ENCODE measurements at regions not wholly inside any gene's neighbourhood (a gene's known extent, or its start where the extent isn't known, plus 50 kb on each side); places are given as distances from the start of the nearest gene placed in this dataset.
"Not testable (repeated sequence)": the region's sequence is repeated elsewhere in the genome, so short reads cannot be mapped to it uniquely, and the experiment has no call there.

DNA sequence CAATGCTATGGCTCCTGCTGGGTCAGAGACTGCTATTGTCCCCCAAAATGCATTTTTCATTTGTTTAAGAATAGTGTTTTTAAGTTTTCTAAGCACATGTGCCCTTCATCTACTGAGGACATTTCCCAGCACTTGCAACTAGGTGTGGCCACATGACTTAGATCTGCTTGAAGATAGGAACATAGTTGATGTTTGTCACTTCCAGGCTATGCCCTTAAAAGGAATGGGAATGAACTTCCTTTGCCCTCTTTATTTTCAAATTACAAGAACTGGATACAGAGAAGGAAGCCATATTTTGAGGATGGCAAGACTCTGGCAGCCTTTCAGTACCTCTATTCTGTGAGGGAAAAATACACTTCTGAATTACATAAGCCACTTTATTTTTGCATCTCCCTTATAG, 203.0 kb upstream of the TFAP2D start:
- no peak for DNase-seq

DNA sequence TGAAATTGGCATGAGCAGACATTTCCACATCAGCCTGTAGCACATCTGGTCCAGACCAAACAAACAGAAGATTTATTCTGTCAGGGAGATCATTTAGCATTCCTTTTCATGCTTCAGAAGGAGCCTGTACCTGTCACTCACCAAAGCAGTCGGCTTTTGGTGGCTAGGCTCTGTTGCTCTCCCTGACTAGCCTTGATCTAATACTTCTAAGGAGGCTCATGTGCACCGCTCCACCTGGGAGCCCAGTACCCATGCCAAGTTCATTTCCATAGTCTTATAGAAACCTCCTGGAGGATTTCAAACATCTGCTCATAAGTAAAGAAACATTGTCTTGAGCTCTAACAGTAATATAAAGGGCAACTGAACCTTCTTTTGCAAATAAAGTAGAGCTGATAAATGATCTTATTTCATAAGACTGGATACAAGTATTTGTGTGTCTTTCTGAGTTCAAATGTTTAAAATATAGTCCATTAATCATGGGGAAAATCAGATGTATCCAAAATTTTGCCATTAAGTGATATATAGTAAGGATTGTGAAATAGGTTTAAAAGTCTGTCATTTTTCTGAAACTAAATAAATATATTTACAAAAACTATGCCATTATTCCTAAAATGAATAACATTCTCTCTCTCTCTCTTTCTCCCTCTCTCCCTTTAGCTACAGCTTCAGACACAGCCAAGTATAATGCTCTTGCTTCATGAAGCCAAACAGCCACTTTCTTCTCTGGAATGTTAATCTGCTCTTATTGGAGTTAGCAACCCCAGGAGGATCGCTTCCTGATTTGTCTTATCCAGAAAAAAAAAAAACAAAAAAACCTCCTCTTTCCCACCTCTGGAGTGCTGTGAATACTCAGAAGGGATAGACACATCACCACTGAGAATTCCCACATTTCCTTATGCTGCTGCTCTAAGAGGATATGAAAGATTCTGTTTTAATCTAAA, 192.7 kb upstream of the TFAP2D start:
- DNase-seq: no peak

DNA sequence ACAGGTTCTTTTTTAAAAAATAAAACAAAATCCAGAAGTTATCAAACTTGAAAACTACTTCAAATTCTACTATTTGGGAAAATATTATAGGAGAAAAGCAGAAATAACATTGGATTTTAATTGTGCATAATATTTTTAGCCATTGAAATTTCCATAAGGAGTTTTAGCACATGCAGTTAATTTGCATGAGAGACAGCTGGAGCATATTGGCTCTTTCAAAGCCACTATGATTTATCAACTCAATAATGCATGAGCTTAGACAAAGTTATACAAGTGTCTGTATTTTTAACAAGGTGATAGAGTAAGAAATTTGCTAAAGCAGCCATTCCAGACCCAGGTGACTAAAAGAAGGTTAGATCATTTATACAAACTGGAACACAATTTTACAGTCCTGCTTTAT, 189.0 kb upstream of the TFAP2D start:
- DNase-seq: no peak

DNA sequence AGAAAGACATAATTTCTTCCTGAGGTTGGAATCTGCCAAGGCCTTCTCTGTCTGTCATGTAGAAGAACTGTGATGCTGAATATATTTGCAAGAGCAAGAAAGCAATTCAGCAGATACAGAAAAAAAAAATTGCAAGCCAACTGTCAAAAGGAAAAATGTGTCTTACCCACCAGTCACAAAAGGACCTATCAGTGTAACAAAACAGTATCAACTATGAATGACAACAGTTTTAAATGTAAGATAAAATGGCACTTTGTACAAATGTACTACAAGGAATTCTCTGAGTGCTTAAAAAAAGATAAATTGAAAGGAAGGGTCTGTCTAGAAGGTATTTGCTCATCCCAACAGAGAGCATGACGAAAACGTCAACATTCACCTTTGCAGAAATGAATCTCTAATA, 185.3 kb upstream of the TFAP2D start:
- no peak for DNase-seq

DNA sequence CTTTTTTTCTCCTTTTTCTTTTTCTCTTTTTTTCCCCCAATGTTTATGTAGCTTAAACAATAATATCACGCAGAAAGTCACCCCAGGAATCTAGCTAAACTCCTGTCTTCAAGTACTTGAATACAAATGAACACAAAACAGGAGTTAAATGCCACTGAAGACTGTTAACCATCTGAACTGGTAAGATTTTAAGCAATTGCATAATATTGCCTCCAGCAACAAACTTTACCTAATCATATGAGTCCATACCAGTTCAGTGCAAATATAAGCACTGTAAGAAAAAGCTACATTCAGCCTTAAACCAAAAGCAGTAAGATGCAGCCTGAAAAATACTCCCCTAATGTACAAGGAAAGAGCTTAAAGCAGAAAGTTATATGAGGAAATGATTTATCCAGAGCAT, 173.9 kb upstream of the TFAP2D start:
- no peak for DNase-seq

DNA sequence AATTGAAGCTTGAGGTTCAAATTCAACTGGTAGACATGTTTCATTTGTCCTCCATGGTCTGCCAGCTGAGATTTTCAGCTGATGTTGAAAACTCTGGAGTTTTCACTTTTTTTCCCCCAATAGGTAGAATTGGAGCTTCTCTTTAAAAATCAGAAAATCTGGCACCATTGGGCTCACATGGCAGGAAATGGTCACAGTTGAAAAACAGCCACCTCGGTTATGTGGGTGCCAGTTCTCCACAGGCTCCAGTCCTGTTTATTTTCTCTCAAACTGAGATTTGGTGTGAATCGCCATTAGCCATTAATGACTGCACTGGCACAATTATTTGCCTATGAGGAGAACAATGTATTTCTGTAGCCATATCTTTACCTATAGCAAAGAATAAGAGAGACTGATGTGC, 171.4 kb upstream of the TFAP2D start:
- DNase-seq: no peak

DNA sequence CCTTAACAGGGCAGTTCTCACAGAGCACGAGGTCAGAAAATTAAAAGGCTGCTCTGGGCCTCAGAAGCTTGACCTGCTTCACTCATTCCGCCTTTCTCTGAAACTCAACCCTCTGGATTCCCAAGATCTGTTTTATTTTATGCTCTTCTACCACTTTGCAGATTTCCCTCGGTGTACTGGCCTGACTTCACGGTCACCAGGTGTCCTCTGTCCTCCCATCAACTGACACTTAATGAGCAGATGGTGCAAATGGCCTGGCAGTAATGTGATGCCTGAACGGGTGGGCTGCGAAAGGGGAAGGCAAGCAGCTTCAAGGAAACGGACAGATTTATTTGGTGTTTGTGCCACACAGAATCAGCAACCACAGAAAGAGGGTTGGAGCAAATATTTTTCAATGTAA, 169.7 kb upstream of the TFAP2D start:
- peak; percentile 16 for DNase-seq

DNA sequence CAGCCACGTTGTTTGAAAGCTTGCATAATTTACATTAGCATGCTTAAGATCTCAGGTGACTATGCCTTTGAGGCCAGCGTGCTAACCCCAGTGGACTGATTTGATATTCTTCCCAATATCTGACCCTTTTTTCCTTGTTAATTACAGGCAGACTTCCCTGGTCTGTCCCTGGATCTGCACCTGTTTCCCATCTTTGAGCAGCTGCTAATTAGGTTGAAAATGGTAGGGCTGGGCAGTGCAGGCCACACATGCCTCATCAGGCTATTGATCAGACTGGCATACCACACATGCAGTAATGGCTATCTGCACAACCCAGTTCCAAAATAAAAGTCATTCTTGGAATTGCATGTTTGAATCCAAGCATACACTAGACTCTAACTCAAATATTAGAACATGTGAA, 164.3 kb upstream of the TFAP2D start:
- no peak for DNase-seq

DNA sequence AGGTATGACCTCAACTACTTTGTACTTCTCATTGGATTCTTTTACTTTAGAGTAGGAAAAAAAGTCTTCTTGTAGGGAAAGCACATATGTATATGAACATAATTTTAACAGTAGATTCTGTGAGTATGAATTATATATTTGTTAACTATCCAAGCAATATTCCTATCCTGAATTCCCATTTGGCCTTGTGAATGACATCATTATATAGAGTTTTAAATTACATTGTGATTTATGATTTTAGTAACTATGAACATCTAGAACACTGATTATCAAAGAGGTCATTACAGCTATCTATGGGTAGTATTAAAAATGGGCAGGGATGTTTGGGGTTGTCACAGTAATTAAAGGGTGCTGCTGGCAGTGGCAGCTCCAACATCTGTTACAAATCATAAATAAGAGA, 163.9 kb upstream of the TFAP2D start:
- no peak for DNase-seq

DNA sequence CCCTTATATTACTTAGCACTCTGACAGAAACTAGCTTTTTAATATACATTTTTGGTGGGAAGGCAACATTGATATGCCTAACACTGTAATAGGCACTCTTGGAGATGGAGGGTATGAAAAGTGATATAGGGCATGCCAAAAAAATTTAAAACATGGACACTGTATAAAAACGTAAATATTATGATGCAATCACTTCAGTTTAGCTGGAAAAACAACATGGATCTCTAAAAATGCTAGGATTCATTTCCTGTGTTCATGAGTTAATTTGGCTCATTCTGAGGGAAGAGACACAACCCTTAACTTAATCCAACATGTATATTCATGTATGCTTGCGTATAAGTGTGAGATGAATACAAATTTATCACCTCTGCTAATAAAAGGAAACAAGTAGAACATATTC, 157.3 kb upstream of the TFAP2D start:
- DNase-seq: no peak

DNA sequence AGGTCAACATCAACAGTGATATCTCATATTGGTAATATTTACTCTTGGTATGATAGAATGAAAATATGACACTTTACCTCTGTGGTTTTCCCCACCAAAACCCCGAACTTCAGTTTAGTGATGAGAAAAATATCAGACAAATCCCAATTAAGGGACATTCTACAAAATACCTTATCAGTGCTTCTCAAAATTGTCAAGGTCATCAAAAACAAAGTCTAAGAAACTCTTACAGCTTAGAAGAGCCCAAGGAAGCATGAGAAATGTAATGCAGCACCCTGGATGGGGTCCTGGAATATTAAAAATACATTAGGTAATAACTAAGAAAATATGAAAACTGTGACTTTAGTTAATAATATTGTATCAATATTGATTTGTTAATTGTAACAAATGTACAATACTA, 148.3 kb upstream of the TFAP2D start:
- no peak for DNase-seq

DNA sequence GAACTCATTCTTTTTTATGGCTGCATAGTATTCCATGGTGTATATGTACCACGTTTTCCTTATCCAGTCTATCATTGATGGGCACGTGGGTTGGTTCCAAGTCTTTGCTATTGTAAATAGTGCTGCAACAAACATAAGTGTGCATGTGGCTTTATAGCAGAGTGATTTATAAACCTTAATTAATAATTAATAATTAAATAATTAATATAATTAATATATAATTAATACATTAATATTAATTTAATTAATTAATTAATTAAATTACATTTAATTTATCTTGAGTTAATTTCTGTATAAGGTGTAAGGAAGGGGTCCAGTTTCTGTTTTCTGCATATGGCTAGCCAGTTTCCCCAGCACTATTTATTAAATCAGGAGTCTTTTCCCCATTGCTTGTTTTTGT, 142.1 kb upstream of the TFAP2D start:
- not testable (repeated sequence) for DNase-seq

DNA sequence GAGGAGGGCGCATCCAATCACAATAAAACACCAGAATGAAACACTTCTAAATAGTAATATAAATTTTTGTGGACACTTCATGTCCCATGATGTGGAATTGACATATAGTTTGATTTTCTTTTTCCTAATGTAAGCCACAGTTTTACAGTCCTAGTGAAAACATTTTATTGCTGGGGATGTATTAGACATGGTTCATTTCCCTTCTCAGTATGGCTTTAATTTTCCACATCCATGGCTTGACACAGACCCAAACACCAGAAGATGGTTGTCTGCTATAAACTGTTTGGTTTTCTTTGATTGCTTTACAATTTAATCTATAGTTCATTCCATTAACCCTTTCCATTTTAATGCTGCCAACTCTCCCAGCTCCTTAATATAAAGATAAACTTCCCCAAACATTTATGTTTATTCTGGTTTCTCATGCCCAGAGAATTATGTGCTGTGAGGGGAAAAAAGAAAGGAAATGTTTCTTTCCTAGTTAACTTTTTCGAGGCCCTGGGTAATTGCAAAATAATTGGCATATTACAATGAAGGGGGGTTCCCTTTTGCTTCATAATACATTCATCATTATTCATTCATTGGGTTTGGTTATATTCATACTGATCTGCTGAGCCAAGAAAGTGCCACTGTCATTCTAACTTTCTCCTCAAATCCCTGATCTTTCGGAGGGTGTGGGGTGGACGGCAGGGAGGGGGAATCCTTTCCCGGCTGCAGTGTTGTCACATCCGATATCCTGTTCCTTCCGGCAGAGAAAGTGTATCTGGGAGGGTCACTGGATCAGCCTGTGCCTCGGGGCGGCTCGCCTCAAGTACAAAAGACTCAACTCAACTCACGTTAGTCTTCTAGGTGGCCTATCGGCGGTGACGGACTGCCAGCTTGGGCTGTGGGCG, 127.6 kb upstream of the TFAP2D start:
- DNase-seq: no peak

DNA sequence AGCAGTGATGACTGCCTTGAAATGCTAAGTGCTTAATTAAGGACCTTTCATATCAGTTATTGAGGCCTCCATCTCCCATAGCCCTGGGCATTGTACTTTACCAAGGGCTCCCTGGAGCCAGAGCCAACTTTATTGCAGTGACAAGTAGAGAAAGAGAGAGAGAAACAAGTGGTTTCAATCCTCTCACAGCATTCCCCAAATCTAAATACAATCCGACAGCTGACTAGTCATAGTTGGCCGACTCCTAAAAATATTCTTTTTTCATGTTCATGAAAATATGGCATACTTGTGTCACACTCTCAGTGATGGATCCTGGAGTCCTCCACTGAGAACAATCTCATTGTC, 127.0 kb upstream of the TFAP2D start:
- DNase-seq: no peak

DNA sequence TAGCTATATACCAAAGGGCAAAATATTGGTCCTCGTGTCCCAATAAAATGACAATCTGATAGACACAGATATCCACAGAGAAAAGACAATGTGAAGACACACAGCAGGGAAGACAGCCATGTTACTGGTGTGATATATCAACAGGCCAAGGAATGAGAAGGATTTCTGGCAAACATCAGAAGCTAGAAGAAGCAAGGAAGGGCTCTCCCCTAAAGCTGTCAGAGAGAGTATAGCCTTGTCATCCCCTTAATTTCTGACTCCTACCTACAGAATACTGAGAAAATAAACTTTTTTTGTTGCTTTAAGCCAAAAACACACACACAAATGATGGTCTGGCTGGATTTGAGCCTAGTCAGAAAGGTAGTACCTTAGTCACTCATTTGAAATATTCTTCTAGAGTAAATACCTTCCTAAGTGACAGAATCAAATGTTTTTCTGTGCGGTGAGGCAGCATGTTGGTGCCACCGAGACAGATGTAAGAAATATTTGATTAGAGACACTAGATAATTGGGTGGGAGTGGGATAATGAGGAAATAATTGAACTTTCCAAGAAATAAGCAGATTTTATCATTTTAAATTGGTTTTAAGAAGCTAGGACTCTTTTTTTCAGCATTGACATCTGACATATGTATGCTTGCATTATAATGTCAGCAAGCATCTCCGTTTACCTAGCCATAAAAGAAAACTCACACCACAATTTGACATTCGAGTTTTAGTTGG, 123.4 kb upstream of the TFAP2D start:
- DNase-seq: no peak

DNA sequence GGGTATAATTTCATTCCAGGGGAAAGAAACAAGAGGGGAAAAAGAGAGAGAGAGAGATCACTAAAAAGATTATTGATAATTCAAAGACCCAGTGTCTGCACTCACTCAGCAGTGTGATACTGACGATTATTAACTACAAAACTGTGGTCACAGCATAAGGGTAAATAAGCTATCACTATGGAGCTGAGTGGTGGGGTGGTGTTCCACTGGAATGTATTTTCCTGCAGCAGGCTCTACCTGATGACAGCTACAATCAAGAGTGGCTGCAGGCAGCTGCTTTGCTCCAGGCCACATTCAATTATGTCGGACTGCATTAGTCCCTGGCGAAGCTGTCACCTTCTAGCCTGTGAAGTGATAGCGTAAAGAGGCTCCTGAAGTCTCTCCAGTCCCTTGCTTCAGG, 122.2 kb upstream of the TFAP2D start:
- no peak for DNase-seq

DNA sequence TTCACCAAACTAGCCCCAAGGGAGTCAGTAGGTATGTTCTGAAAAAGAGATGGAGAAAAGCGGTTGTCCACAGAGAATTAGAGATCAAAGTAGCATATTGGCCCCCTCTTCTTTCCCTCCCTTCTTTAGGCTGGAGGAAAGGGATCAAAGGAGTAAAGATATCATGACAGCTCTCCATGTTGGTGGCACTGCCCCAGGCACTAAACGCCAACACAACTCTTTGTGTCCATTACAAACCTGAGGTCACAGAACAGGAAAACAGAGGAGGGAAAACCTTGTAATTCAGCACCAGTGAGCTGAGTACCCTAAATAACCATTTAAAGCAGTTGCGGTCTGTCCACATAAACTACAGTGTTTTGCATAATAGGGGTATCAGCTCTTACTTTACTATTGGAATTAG, 113.0 kb upstream of the TFAP2D start:
- DNase-seq: no peak

DNA sequence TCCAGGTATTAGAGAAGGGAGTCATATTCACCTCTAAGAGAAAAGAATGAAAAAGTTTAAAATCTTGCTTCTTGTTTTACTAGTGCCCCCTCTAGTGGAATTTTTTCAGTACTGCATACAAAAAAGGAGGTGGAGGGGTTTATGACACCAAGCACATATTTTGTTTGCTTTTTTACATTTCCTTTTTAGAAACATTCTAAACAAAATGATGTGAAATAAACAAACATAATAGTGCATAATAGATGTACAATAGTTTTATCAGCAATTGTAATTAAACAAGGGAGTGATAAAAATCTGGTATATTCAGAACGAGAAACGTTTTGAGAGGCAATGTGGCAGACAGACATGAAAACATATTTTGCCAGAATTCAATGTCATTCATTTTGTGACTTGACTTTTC, 111.0 kb upstream of the TFAP2D start:
- no peak for DNase-seq

DNA sequence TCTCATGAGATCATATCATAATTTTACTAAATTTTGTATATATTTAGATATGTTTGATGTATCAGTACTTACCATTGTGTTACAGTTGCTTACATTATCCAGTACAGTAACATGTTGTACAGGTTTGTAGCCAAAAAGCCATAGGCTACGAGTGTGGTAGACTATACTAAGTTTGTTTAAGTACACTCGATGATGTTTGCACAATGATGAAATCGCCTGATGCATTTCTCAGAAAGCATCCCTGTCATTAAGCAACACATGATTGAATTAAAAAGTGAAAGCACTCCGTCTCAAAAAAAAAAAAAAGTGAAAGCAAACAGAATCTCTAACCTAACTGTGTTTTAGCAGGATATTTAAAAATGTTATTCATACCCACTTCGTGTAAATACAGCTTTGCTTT, 104.9 kb upstream of the TFAP2D start:
- no peak for DNase-seq

DNA sequence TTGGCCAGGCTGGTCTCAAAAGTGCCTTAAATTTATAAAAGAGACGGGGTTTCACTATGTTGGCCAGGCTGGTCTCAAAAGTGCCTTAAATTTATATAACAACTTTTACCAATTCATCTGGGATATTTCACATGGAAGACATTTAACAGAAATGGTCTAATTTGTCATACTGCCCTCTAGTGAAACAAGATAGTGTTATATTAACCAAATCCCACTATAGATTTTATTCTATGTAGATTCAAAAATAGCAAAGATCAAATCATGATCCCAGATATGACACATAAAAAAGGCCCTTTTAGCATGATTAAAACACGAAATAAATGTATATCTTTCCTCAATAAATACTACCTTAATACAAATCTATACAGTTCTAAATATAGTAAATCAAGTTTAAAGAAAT, 102.8 kb upstream of the TFAP2D start:
- DNase-seq: no peak

DNA sequence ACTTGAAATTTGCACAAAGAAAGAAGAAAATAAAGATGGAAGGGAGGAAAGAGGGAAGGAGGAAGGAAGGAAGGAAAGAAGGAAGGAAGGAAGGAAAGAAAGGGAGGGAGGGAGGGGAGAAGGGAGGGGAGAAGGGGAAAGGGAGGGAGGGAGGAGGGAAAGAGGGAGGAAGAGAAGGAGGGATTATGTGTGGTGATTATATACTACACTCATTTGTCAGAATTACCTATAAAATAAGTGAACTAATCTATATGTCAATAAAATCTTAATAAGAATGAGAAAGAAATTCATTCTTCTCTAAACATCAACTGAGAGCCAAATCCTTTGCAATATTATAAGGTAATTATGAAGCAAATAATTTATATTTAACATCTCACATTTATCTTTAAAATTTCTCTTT, 77.9 kb upstream of the TFAP2D start:
- DNase-seq: no peak

DNA sequence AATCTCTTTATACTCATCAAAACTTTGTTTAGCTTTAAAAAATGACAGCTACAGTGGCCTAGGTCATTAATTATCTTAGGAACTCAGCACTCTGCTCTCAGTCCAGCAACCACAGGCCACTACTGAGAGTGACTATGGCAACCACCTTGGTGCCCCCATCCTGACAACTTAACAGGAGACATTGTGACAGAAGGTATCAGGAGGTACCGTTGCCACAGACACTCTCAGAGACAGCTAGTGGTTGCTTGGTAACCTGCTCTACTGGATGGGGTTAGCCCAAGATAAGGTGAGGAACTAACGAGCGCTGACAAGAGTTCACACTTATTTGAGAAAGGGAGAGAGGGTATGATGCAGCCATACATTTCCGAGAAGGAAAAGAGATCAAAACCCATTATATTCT, 76.1 kb upstream of the TFAP2D start:
- DNase-seq: no peak

DNA sequence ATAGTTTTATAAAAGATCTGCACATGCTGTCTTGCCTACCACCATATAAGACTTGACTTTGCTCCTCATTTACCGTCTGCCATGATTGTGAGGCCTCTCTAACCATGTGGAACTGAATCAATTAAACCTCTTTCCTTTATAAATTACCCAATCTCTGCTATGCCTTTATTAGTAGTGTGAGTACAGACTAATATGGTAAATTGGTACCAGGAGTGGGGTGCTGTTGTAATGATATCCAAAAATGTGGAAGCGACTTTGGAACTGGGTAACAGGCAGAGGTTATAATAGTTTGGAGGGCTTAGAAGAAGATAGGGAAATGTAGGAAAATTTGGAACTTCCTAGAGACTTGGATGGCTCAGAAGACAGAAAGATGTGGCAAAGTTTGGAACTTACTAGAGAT, 64.2 kb upstream of the TFAP2D start:
- no peak for DNase-seq

Measured in right kidney (tissue), 1 donor.